ENCODE measurements at regions not wholly inside any gene's neighbourhood (a gene's known extent, or its start where the extent isn't known, plus 50 kb on each side); places are given as distances from the start of the nearest gene placed in this dataset.

GRCh38 chr6:218153-219018, 73.9 kb upstream of the DUSP22 start:
- TF ChIP-seq, protein P1, sequence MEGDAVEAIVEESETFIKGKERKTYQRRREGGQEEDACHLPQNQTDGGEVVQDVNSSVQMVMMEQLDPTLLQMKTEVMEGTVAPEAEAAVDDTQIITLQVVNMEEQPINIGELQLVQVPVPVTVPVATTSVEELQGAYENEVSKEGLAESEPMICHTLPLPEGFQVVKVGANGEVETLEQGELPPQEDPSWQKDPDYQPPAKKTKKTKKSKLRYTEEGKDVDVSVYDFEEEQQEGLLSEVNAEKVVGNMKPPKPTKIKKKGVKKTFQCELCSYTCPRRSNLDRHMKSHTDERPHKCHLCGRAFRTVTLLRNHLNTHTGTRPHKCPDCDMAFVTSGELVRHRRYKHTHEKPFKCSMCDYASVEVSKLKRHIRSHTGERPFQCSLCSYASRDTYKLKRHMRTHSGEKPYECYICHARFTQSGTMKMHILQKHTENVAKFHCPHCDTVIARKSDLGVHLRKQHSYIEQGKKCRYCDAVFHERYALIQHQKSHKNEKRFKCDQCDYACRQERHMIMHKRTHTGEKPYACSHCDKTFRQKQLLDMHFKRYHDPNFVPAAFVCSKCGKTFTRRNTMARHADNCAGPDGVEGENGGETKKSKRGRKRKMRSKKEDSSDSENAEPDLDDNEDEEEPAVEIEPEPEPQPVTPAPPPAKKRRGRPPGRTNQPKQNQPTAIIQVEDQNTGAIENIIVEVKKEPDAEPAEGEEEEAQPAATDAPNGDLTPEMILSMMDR (IDR thresholded peaks at IDR 0.05; ENCODE audit: extremely low read depth, insufficient read depth, missing control alignments), result peak; percentile 26
- in situ Hi-C loops (cut with MboI; ENCODE audit: low pct_unique_long_range_greater_than_20kb, low sequenced_read_pairs, unreplicated experiment), result no loop called here
- DNase-seq (ENCODE audit: low spot score), result peak; percentile 76

DNA sequence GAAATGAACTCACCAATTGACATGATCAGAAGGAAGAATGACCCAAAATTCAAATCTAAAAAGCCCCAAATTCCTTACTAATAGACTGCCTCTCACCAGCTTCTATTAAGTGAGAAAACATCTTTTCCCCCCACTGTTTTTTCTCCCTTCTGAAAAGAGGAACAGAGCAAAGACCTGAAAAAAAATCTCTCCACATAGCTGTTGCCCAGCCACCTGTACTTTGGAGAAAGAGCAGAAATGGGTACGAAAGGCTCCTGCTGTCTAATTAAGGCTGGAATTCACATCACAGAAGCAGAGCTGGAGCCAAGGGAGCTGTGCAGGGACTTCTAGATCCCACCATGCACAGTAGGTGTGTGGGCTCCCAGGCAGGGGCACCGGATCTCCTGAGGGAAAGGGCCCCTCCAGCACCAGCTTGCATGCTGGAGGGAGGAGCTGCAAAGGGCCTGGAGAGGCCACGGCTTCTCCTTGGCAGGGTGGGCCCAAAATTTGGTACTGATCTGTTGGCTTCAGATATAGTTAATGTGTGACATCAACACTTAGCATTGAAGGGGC, 73.2 kb upstream of the DUSP22 start:
- in situ Hi-C loops (cut with MboI; ENCODE audit: low pct_unique_long_range_greater_than_20kb, low sequenced_read_pairs, unreplicated experiment), result no loop called here
- TF ChIP-seq, protein P1 (IDR thresholded peaks at IDR 0.05; ENCODE audit: extremely low read depth, insufficient read depth, missing control alignments), result no peak
- peak; percentile 48 for DNase-seq (ENCODE audit: low spot score)

DNA sequence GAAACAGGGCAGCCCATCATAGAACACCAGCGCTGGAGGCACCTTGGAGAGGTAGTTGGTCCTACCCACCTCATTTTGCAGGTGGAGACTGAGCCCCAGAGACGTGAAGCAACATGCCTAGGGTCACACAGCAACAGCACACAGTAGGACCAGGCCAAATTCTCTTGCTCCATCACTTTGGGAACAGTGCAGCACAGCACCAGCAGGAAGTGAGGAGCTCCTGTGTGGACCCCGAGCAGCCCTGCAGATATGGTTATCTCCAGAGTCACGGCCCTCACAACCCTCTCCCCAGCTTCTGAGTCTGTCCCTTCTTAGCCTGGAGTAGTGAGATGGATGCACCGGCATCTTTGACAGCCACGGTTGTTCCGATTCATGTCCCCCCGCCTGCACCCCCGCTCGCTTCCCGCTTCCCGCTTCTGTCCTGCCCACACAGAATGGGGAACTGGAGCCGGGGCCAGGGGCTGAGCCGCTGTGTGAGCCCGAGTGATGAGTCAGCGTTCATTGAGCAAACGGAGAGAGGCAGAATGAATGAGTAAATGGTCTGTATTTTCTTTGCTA, 72.6 kb upstream of the DUSP22 start:
- in situ Hi-C loops (cut with MboI; ENCODE audit: low pct_unique_long_range_greater_than_20kb, low sequenced_read_pairs, unreplicated experiment), result no loop called here
- TF ChIP-seq, protein P1 (IDR thresholded peaks at IDR 0.05; ENCODE audit: extremely low read depth, insufficient read depth, missing control alignments), result no peak
- DNase-seq (ENCODE audit: low spot score), result no peak

GRCh38 chr6:220312-220711, 72.0 kb upstream of the DUSP22 start:
- no peak for DNase-seq (ENCODE audit: low spot score)
- TF ChIP-seq, protein P1 (IDR thresholded peaks at IDR 0.05; ENCODE audit: extremely low read depth, insufficient read depth, missing control alignments), result no peak
- in situ Hi-C loops (cut with MboI; ENCODE audit: low pct_unique_long_range_greater_than_20kb, low sequenced_read_pairs, unreplicated experiment), result no loop called here

GRCh38 chr6:220721-221475, 71.4 kb upstream of the DUSP22 start:
- TF ChIP-seq, protein P1 (IDR thresholded peaks at IDR 0.05; ENCODE audit: extremely low read depth, insufficient read depth, missing control alignments), result no peak
- no peak for DNase-seq (ENCODE audit: low spot score)
- in situ Hi-C loops (cut with MboI; ENCODE audit: low pct_unique_long_range_greater_than_20kb, low sequenced_read_pairs, unreplicated experiment), result no loop called here

Data from GM13977 (cell line).